ENCODE measurements at regions not wholly inside any gene's neighbourhood (a gene's known extent, or its start where the extent isn't known, plus 50 kb on each side); places are given as distances from the start of the nearest gene placed in this dataset.
"Not testable (repeated sequence)": the region's sequence is repeated elsewhere in the genome, so short reads cannot be mapped to it uniquely, and the experiment has no call there.

GRCh38 chr1:190679983-190680382 lies 202.3 kb upstream of the BRINP3 start:
- Mint-ChIP-seq H3K4me1 (ENCODE audit: low read depth) (no peaks in the 10 kb centered on the region), H3K4me3 (no peak overlapping the region), H3K27ac (no peak overlapping the region), H3K36me3 (ENCODE audit: low read depth) (no peaks in the 10 kb centered on the region), H3K27me3 (ENCODE audit: low read depth) (no peaks in the 10 kb centered on the region), H3K9me3 (peaks cover 6% of the 10 kb centered on the region)
- CTCF ChIA-PET = no interaction called here
- no peak for DNase-seq
- intact Hi-C loops (cut with micrococcal nuclease) = no loop called here

GRCh38 chr1:190685676-190686075 lies 208.0 kb upstream of the BRINP3 start:
- CTCF ChIA-PET = no interaction called here
- Mint-ChIP-seq H3K4me1 (ENCODE audit: low read depth) (no peaks in the 10 kb centered on the region), H3K27ac (no peak overlapping the region), H3K9me3 (peaks cover 5% of the 10 kb centered on the region), H3K27me3 (ENCODE audit: low read depth) (no peaks in the 10 kb centered on the region), H3K36me3 (ENCODE audit: low read depth) (no peaks in the 10 kb centered on the region), H3K4me3 (no peak overlapping the region)
- intact Hi-C loops (cut with micrococcal nuclease) = no loop called here
- DNase-seq = no peak

- intact Hi-C loops (cut with micrococcal nuclease) = no loop called here
- Mint-ChIP-seq H3K27me3 (ENCODE audit: low read depth) (no peaks in the 10 kb centered on the region), H3K4me3 (no peak overlapping the region), H3K9me3 (peaks cover 15% of the 10 kb centered on the region), H3K36me3 (ENCODE audit: low read depth) (no peaks in the 10 kb centered on the region), H3K4me1 (ENCODE audit: low read depth) (no peaks in the 10 kb centered on the region), H3K27ac (no peak overlapping the region)
- no peak for DNase-seq
- CTCF ChIA-PET = no interaction called here
Measured at GRCh38 chr1:190688096-190688495, 210.4 kb upstream of the BRINP3 start.

- CTCF ChIA-PET, H3K27ac Mint-ChIP-seq: not testable (repeated sequence)
Measured at GRCh38 chr1:190698488-190698887, 220.8 kb upstream of the BRINP3 start.

GRCh38 chr1:190699165-190699564 lies 221.5 kb upstream of the BRINP3 start:
- intact Hi-C loops (cut with micrococcal nuclease) = no loop called here
- Mint-ChIP-seq H3K4me1 (ENCODE audit: low read depth) (no peaks in the 10 kb centered on the region), H3K27me3 (ENCODE audit: low read depth) (no peaks in the 10 kb centered on the region), H3K36me3 (ENCODE audit: low read depth) (no peaks in the 10 kb centered on the region), H3K4me3 (no peak overlapping the region), H3K27ac (no peak overlapping the region), H3K9me3 (peaks cover 2% of the 10 kb centered on the region)
- no peak for DNase-seq
- CTCF ChIA-PET = no interaction called here

More at GRCh38 chr1:190698488-190698887, 220.8 kb upstream of the BRINP3 start:
- H3K27me3 Mint-ChIP-seq (ENCODE audit: low read depth); H3K4me1 Mint-ChIP-seq (ENCODE audit: low read depth); H3K9me3 Mint-ChIP-seq; H3K4me3 Mint-ChIP-seq; DNase-seq; H3K36me3 Mint-ChIP-seq (ENCODE audit: low read depth); intact Hi-C loops (cut with micrococcal nuclease): not testable (repeated sequence)

- intact Hi-C loops (cut with micrococcal nuclease) = no loop called here
- Mint-ChIP-seq H3K9me3 (peaks cover 9% of the 10 kb centered on the region), H3K27me3 (ENCODE audit: low read depth) (no peaks in the 10 kb centered on the region), H3K36me3 (ENCODE audit: low read depth) (no peaks in the 10 kb centered on the region), H3K4me3 (no peak overlapping the region), H3K27ac (no peak overlapping the region), H3K4me1 (ENCODE audit: low read depth) (no peaks in the 10 kb centered on the region)
- no peak for DNase-seq
- CTCF ChIA-PET = no interaction called here
Measured at GRCh38 chr1:190708418-190709057, 230.9 kb upstream of the BRINP3 start.

- DNase-seq = no peak
- Mint-ChIP-seq H3K4me1 (ENCODE audit: low read depth) (no peaks in the 10 kb centered on the region), H3K4me3 (no peak overlapping the region), H3K27ac (no peak overlapping the region), H3K9me3 (peaks cover 9% of the 10 kb centered on the region), H3K36me3 (ENCODE audit: low read depth) (no peaks in the 10 kb centered on the region), H3K27me3 (ENCODE audit: low read depth) (no peaks in the 10 kb centered on the region)
- intact Hi-C loops (cut with micrococcal nuclease) = no loop called here
- CTCF ChIA-PET = no interaction called here
Measured at GRCh38 chr1:190711069-190711468, 233.4 kb upstream of the BRINP3 start.

- Mint-ChIP-seq H3K36me3 (ENCODE audit: low read depth) (no peaks in the 10 kb centered on the region), H3K27me3 (ENCODE audit: low read depth) (no peaks in the 10 kb centered on the region), H3K4me3 (no peak overlapping the region), H3K27ac (no peak overlapping the region), H3K9me3 (peaks cover 5% of the 10 kb centered on the region), H3K4me1 (ENCODE audit: low read depth) (no peaks in the 10 kb centered on the region)
- DNase-seq = no peak
- intact Hi-C loops (cut with micrococcal nuclease) = no loop called here
- CTCF ChIA-PET = no interaction called here
Measured at GRCh38 chr1:190717055-190717454, 239.4 kb upstream of the BRINP3 start.

- H3K27me3 Mint-ChIP-seq (ENCODE audit: low read depth) = no peaks in the 10 kb centered on the region
Measured at GRCh38 chr1:190736971-190737590, 259.4 kb upstream of the BRINP3 start.

GRCh38 chr1:190738317-190738716 lies 260.7 kb upstream of the BRINP3 start:
- no peak overlapping the region for H3K27ac Mint-ChIP-seq
- H3K9me3 Mint-ChIP-seq = no peaks in the 10 kb centered on the region
- CTCF ChIA-PET = no interaction called here
- H3K27me3 Mint-ChIP-seq (ENCODE audit: low read depth) = no peaks in the 10 kb centered on the region
- DNase-seq = no peak
- intact Hi-C loops (cut with micrococcal nuclease) = no loop called here
- no peaks in the 10 kb centered on the region for H3K4me1 Mint-ChIP-seq (ENCODE audit: low read depth)
- no peaks in the 10 kb centered on the region for H3K36me3 Mint-ChIP-seq (ENCODE audit: low read depth)
- H3K4me3 Mint-ChIP-seq = no peak overlapping the region

More at GRCh38 chr1:190736971-190737590, 259.4 kb upstream of the BRINP3 start:
- Mint-ChIP-seq H3K27ac (no peak overlapping the region), H3K4me1 (ENCODE audit: low read depth) (no peaks in the 10 kb centered on the region), H3K36me3 (ENCODE audit: low read depth) (no peaks in the 10 kb centered on the region), H3K4me3 (no peak overlapping the region), H3K9me3 (peaks cover 2% of the 10 kb centered on the region)
- CTCF ChIA-PET = no interaction called here
- intact Hi-C loops (cut with micrococcal nuclease) = no loop called here
- DNase-seq = no peak

- Mint-ChIP-seq H3K9me3 (peaks cover 4% of the 10 kb centered on the region), H3K4me1 (ENCODE audit: low read depth) (no peaks in the 10 kb centered on the region), H3K27me3 (ENCODE audit: low read depth) (no peaks in the 10 kb centered on the region), H3K36me3 (ENCODE audit: low read depth) (no peaks in the 10 kb centered on the region), H3K27ac (no peak overlapping the region), H3K4me3 (no peak overlapping the region)
- intact Hi-C loops (cut with micrococcal nuclease) = no loop called here
- CTCF ChIA-PET = no interaction called here
- DNase-seq = no peak
Measured at GRCh38 chr1:190739926-190740325, 262.3 kb upstream of the BRINP3 start.

- no peak for DNase-seq
- Mint-ChIP-seq H3K4me1 (ENCODE audit: low read depth) (no peaks in the 10 kb centered on the region), H3K4me3 (no peak overlapping the region), H3K9me3 (peaks cover 6% of the 10 kb centered on the region), H3K27ac (no peak overlapping the region), H3K27me3 (ENCODE audit: low read depth) (no peaks in the 10 kb centered on the region), H3K36me3 (ENCODE audit: low read depth) (no peaks in the 10 kb centered on the region)
- CTCF ChIA-PET = no interaction called here
- intact Hi-C loops (cut with micrococcal nuclease) = no loop called here
Measured at GRCh38 chr1:190747704-190748103, 270.0 kb upstream of the BRINP3 start.

GRCh38 chr1:190752131-190752530 lies 274.5 kb upstream of the BRINP3 start:
- Mint-ChIP-seq H3K27me3 (ENCODE audit: low read depth) (no peaks in the 10 kb centered on the region), H3K9me3 (peaks cover 3% of the 10 kb centered on the region), H3K4me1 (ENCODE audit: low read depth) (no peaks in the 10 kb centered on the region), H3K27ac (no peak overlapping the region), H3K4me3 (no peak overlapping the region), H3K36me3 (ENCODE audit: low read depth) (no peaks in the 10 kb centered on the region)
- CTCF ChIA-PET = no interaction called here
- intact Hi-C loops (cut with micrococcal nuclease) = no loop called here
- no peak for DNase-seq

Data from activated naive CD4-positive, alpha-beta T cell treated with anti-CD3 and anti-CD28 coated beads for 36 hours (primary cell).